ENCODE measurements at regions not wholly inside any gene's neighbourhood (a gene's known extent, or its start where the extent isn't known, plus 50 kb on each side); places are given as distances from the start of the nearest gene placed in this dataset.
"Not testable (repeated sequence)": the region's sequence is repeated elsewhere in the genome, so short reads cannot be mapped to it uniquely, and the experiment has no call there.

GRCh38 chr6:23826572-23826971 lies 299.4 kb upstream of the NRSN1 start:
- ATAC-seq, result no peak
- no peaks in the 10 kb centered on the region for H3K36me3 ChIP-seq

GRCh38 chr6:23828861-23829260 lies 297.2 kb upstream of the NRSN1 start:
- TF ChIP-seq CTCF (IDR thresholded peaks at IDR 0.05), result no peak
- no peaks in the 10 kb centered on the region for H3K4me1 ChIP-seq
- H3K36me3 ChIP-seq, result no peaks in the 10 kb centered on the region
- DNase-seq, result no peak
- H3K27ac ChIP-seq, result no peak overlapping the region
- H3K9me3 ChIP-seq, result no peaks in the 10 kb centered on the region
- no peaks in the 10 kb centered on the region for H3K27me3 ChIP-seq
- intact Hi-C loops (cut with DNase I), result no loop called here
- H3K4me3 ChIP-seq, result no peak overlapping the region
- no peak for ATAC-seq

More at GRCh38 chr6:23826572-23826971, 299.4 kb upstream of the NRSN1 start:
- no peak for TF ChIP-seq CTCF (IDR thresholded peaks at IDR 0.05)
- Histone ChIP-seq H3K9me3 (no peaks in the 10 kb centered on the region), H3K27ac (no peak overlapping the region), H3K4me3 (no peak overlapping the region), H3K27me3 (no peaks in the 10 kb centered on the region), H3K4me1 (no peaks in the 10 kb centered on the region)
- no peak for DNase-seq
- intact Hi-C loops (cut with DNase I), result no loop called here

- no peaks in the 10 kb centered on the region for H3K9me3 ChIP-seq
- H3K4me1 ChIP-seq, result no peaks in the 10 kb centered on the region
- no peaks in the 10 kb centered on the region for H3K36me3 ChIP-seq
- ATAC-seq, result no peak
- no peak overlapping the region for H3K4me3 ChIP-seq
- H3K27me3 ChIP-seq, result no peaks in the 10 kb centered on the region
- no peak for DNase-seq
- TF ChIP-seq CTCF (IDR thresholded peaks at IDR 0.05), result no peak
- intact Hi-C loops (cut with DNase I), result no loop called here
- no peak overlapping the region for H3K27ac ChIP-seq
Measured at GRCh38 chr6:23841116-23841515, 284.9 kb upstream of the NRSN1 start.

GRCh38 chr6:23842760-23843159 lies 283.3 kb upstream of the NRSN1 start:
- H3K4me3 ChIP-seq, result no peak overlapping the region
- no peaks in the 10 kb centered on the region for H3K9me3 ChIP-seq
- H3K27me3 ChIP-seq, result no peaks in the 10 kb centered on the region
- H3K36me3 ChIP-seq, result no peaks in the 10 kb centered on the region
- no peaks in the 10 kb centered on the region for H3K4me1 ChIP-seq
- no peak overlapping the region for H3K27ac ChIP-seq
- DNase-seq (no peak), ATAC-seq (no peak)
- TF ChIP-seq CTCF (IDR thresholded peaks at IDR 0.05), result no peak
- intact Hi-C loops (cut with DNase I), result no loop called here

- no peak for DNase-seq
- Histone ChIP-seq H3K36me3 (no peaks in the 10 kb centered on the region), H3K4me3 (no peak overlapping the region), H3K4me1 (no peaks in the 10 kb centered on the region), H3K9me3 (no peaks in the 10 kb centered on the region), H3K27ac (no peak overlapping the region), H3K27me3 (no peaks in the 10 kb centered on the region)
- no peak for TF ChIP-seq CTCF (IDR thresholded peaks at IDR 0.05)
- intact Hi-C loops (cut with DNase I), result no loop called here
- no peak for ATAC-seq
Measured at GRCh38 chr6:23851522-23851921, 274.5 kb upstream of the NRSN1 start.

- DNase-seq, result peak; percentile 49
- H3K36me3 ChIP-seq; H3K27me3 ChIP-seq; ATAC-seq; H3K9me3 ChIP-seq; H3K4me3 ChIP-seq; H3K4me1 ChIP-seq; H3K27ac ChIP-seq; intact Hi-C loops (cut with DNase I): not testable (repeated sequence)
Measured at GRCh38 chr6:23853566-23854133, 272.4 kb upstream of the NRSN1 start.

- H3K27me3 ChIP-seq; intact Hi-C loops (cut with DNase I); ATAC-seq; H3K9me3 ChIP-seq; H3K4me1 ChIP-seq; H3K4me3 ChIP-seq; H3K36me3 ChIP-seq; H3K27ac ChIP-seq: not testable (repeated sequence)
- DNase-seq, result peak; percentile 53
Measured at GRCh38 chr6:23854154-23854553, 271.9 kb upstream of the NRSN1 start.
